Nucleus accumbens (tissue), 56 donors: ENCODE measurements at regions not wholly inside any gene's neighbourhood (a gene's known extent, or its start where the extent isn't known, plus 50 kb on each side); places are given as distances from the start of the nearest gene placed in this dataset.
"Not testable (repeated sequence)": the region's sequence is repeated elsewhere in the genome, so short reads cannot be mapped to it uniquely, and the experiment has no call there.

ENCODE experiments used
- DNase-seq, 56 donors: peaks; one replicate each; lab custom pipeline; 2025; lab: John Stamatoyannopoulos, UW

- DNase-seq: no peak
Observed at GRCh38 chr4:66572949-66573348, 902.7 kb upstream of the EPHA5 start.

- no peak for DNase-seq
Observed at GRCh38 chr4:66571145-66571695, 900.9 kb upstream of the EPHA5 start.

- DNase-seq: no peak
Observed at GRCh38 chr4:66569228-66569627, 898.9 kb upstream of the EPHA5 start.

GRCh38 chr4:66568431-66568830 lies 898.1 kb upstream of the EPHA5 start:
- no peak for DNase-seq

GRCh38 chr4:66568001-66568400 lies 897.7 kb upstream of the EPHA5 start:
- no peak for DNase-seq

GRCh38 chr4:66567551-66567950 lies 897.3 kb upstream of the EPHA5 start:
- DNase-seq: no peak

GRCh38 chr4:66565801-66566200 lies 895.5 kb upstream of the EPHA5 start:
- DNase-seq: no peak

- DNase-seq: no peak
Observed at GRCh38 chr4:66564901-66565651, 894.8 kb upstream of the EPHA5 start.

GRCh38 chr4:66562276-66562806 lies 892.1 kb upstream of the EPHA5 start:
- no peak for DNase-seq

- not testable (repeated sequence) for DNase-seq
Observed at GRCh38 chr4:66561465-66562053, 891.3 kb upstream of the EPHA5 start.

- no peak for DNase-seq
Observed at GRCh38 chr4:66558651-66559050, 888.4 kb upstream of the EPHA5 start.

- DNase-seq: no peak
Observed at GRCh38 chr4:66556651-66557278, 886.5 kb upstream of the EPHA5 start.

GRCh38 chr4:66555301-66555700 lies 885.0 kb upstream of the EPHA5 start:
- no peak for DNase-seq

- no peak for DNase-seq
Observed at GRCh38 chr4:66554826-66555225, 884.5 kb upstream of the EPHA5 start.

GRCh38 chr4:66545301-66545700 lies 875.0 kb upstream of the EPHA5 start:
- DNase-seq: not testable (repeated sequence)

- no peak for DNase-seq
Observed at GRCh38 chr4:66544281-66544680, 874.0 kb upstream of the EPHA5 start.

GRCh38 chr4:66539745-66540144 lies 869.5 kb upstream of the EPHA5 start:
- DNase-seq: no peak

GRCh38 chr4:66524781-66525180 lies 854.5 kb upstream of the EPHA5 start:
- DNase-seq: no peak

GRCh38 chr4:66522244-66522643 lies 852.0 kb upstream of the EPHA5 start:
- no peak for DNase-seq

GRCh38 chr4:66516940-66517339 lies 846.7 kb upstream of the EPHA5 start:
- DNase-seq: no peak

- no peak for DNase-seq
Observed at GRCh38 chr4:66506985-66507384, 836.7 kb upstream of the EPHA5 start.
